NCI-H69 (cell line): ENCODE measurements at regions not wholly inside any gene's neighbourhood (a gene's known extent, or its start where the extent isn't known, plus 50 kb on each side); places are given as distances from the start of the nearest gene placed in this dataset.

ENCODE experiments used
- DNase-seq: peaks from one replicate; lab custom pipeline; 2025; lab: John Stamatoyannopoulos, UW

GRCh38 chr6:91538622-91539021, 951.8 kb upstream of the MAP3K7 start:
- peak; percentile 76 for DNase-seq

DNA sequence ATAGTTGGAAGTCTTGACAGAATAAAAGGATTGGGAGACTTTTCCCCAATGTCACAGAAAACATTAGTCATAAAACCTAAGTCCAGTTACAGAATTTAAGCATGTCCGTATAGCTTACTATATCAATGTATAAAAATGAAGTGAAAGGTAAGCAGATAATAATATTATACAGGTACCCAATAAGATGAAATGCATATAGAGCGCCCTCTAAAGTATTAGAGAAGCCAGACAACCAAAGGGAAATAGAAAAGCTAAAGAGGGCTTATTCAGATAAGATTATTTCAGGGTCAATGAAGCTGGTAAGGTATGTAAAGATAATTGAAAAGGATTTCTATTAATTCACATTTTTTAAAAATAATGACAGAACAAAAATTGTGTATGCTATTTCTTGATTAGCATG, 947.7 kb upstream of the MAP3K7 start:
- DNase-seq, result peak; percentile 22

GRCh38 chr6:91523511-91523910, 936.6 kb upstream of the MAP3K7 start:
- DNase-seq, result no peak

- DNase-seq, result no peak
Observed at GRCh38 chr6:91521999-91522398, 935.1 kb upstream of the MAP3K7 start.

GRCh38 chr6:91509711-91510110, 922.8 kb upstream of the MAP3K7 start:
- no peak for DNase-seq

GRCh38 chr6:91509039-91509438, 922.2 kb upstream of the MAP3K7 start:
- no peak for DNase-seq

DNA sequence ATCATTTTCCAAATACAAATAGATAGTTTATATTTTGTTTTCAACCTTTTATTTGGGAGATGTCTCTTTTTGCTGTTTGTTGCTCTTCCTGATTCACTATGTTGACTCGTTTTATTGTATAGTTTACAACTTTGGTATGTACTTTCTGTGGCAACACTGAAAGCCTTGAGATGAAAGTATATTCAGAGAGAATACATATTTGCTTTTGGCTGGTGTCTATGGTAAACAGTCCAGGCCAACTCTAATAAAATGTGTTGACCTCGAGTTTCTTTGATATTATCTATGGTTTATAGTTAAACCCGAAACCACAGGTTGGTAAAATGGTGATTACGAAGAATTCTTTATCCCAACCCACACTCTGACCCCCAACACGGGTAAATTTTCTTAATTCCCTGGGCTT, 919.6 kb upstream of the MAP3K7 start:
- no peak for DNase-seq

- DNase-seq, result no peak
Observed at GRCh38 chr6:91505199-91505598, 918.3 kb upstream of the MAP3K7 start.

DNA sequence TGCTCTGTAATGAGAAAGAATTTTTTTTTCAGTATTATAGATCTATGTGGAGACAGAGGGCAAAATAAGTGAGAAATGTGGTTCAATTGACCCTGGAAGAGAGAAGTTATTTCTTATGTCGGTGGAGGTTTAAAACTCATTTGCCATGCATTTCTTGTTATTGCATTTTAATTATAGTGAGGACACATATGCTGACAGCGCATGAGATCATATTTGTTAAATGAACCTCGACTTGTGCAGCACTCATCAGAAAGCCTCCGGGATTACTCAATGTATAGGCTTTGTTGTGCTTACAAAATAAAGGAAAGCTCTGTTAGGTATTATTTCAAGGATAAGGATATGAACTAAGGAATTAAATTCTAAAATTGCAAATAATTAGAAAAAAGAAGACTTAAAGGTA, 915.1 kb upstream of the MAP3K7 start:
- DNase-seq, result peak; percentile 68

DNA sequence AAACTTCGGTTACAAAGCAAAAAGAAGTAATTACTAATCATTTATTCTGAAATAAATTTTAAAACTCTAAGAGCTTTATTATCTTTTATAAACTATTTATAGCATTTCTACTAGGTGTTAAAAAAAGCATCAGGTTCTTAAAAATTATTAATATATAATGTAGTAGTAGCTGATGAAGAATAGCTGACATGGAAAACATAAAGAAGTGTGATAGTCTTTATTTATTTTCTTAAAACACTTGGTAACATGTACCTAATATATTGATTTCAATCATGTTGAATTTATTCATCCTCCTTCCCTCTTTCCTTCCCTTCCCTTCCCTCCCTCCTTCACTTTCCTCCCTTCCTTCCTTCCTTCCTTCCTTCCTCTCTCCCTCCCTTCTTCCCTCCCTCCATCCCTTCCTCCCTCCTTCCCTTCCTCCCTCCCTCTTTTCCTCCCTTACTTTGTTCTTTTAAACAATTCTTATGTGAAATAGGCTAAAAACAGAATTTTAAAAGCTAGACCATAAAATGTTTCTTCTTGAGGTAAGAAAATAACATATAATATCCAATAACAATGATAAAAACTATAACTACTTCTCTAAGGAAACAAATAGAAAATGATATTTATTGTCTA, 913.9 kb upstream of the MAP3K7 start:
- no peak for DNase-seq

DNA sequence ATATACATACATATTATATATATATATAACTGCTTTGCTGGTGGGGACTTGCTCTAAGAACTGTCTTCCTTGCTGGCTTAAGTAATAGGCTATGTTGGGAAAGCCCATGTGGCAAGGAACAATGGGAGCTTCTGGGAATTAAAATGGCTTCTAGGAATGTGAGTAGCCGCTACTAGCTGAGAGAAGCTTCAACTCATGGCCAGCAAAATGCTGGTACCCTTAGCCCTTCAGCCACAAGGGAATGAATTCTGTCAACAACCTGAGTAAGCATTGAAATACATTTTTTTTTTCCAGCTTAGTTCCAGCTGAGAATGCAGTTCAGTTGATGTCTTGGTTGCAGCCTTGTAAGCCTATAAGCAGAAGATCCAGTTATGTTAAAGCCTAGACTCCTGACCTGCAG, 911.7 kb upstream of the MAP3K7 start:
- no peak for DNase-seq

GRCh38 chr6:91497770-91498169, 910.9 kb upstream of the MAP3K7 start:
- DNase-seq, result no peak

DNA sequence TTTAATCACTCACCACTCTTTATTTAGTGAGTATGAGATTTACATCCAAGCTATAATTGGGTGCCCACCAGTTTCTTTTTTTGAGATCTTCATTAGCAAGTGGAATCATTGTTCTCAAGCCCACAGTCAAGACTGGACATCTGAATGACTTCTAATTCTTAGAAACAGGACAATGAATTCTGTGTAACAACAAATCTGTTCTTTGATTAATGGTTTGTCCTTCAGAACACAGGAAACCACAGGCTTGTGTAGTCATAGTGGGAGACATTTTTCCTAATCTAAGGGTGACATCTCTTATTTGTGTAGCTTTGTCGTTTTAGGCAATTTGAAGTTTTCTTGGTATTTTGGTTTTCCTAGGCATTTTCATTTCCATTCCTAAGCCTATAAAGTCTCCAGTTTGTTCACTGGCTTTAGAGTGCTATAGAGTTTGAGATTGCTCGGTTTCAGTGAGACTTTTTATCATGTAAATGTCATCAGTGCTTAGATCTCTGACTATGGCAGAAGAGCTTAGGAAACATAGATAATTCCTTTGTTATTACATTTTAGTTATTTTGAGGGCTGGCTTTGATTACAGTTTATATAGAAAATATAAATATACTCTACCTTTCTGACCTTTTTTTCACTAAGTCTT, 903.9 kb upstream of the MAP3K7 start:
- no peak for DNase-seq

DNA sequence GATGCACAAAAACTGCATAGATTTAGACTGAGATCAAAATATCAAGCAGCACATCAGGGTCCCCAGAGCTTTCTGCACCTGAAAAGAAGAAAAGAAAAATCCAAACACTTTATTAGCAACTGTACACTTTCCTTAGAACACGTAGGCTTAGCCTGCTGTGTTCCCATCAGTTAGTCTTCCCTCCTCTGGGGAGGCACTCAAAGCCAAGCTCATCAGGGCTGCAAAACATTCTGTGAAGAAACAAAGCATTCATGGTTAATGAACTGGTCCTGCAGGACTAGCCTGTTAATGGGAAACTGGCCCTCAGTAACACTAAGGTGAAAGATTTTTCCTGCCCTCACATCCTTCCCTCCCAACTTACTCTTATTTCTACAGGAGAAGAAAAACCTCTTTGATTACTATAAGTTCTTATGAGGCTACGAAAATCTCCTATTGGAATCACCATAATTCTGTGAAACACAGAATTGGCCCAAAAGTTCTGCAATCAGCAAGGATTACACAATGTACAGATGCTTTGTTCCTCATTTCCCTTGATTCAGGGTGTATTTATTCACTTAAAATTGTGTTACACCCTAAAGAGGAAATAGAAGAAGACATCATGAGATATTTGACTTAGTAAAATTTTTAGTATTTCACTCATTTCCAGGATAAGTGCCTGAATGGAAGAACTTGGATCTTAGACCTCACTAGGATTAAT, 901.0 kb upstream of the MAP3K7 start:
- peak; percentile 8 for DNase-seq

DNA sequence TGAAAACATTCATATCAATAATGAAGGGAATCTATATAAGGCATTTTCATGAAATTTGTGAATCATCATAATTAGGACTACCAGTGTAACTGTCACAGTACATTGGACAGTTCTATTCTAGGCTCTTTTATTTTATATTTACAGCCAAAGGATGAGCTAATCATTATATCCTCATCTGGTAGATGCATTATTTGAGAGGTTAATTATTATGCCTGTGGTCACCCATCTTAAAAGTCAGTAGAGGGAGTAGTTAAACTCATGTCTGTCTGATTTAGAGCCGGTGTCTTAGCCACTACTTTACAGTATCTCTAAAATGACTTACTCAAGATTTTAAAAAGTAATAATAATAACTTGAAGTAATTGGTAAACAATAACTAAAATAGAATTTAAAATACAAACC, 899.3 kb upstream of the MAP3K7 start:
- DNase-seq, result no peak

DNA sequence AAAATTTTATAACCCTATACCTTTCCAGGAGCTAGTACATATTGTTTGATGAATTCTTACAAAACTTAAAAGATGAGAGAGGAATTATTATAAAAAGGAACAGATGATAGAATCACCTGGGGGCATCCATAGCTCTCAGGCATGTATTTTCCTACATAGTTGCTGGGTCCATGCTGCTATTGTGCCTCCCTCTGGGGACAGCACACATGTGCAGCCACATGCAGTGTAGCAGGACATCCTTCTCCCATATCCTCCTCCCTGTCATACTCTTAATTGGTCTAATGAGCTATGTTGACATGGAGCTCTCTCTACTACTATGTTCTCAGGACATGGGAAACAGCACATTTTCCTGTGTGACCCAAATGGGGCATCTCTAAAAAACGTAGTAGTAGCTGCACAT, 898.2 kb upstream of the MAP3K7 start:
- DNase-seq, result peak; percentile 51

DNA sequence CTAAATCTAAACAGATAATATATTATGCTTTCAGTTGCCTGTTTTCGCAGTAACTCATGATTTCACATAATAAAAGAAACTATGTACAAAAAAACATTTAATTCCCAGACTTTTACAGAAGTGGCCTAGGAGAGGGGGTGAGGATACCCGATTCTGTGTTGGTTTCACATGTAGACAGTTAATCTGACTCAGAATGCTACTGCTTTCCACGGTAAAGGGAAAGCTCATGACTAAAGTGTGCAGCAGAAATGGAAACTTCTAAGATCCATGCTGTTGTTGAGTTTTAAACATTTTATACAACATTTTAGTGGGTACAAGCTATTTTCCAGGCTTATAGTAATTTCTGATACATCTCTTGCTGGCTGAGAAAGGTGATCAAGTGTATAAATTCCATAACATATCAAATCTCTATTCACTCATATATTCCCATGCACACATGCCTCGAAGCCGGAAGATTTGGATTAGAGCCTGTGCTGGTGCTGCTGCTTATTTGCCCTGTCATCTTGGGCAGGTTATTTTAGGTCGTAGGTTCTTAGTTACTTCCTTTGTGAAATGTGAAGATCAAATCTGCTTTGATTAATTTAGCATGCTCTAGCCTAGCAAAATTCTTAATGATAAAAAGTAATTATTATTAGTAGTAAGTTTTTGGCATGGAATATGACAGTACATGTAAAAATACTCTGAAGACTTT, 896.7 kb upstream of the MAP3K7 start:
- no peak for DNase-seq

DNA sequence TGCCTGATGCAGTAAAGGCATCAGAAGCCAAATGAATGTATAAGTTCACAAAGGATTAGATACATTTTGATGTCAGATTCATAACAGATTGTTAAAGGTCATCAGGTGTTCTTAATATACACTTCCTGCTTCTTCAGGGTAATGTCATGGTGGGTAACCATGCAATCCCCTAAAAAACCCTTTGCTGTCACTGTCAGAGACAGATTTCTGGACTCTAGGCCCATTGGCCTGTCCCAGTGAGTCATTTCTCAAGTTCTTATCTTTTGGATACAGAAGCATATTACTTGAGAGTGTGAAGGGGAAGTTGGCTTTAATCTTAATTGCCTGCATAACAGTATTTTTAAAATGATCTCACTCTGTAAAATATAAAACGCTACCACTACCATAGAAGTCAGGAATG, 895.6 kb upstream of the MAP3K7 start:
- DNase-seq, result no peak

- peak; percentile 74 for DNase-seq
Observed at GRCh38 chr6:91480402-91480801, 893.5 kb upstream of the MAP3K7 start.

DNA sequence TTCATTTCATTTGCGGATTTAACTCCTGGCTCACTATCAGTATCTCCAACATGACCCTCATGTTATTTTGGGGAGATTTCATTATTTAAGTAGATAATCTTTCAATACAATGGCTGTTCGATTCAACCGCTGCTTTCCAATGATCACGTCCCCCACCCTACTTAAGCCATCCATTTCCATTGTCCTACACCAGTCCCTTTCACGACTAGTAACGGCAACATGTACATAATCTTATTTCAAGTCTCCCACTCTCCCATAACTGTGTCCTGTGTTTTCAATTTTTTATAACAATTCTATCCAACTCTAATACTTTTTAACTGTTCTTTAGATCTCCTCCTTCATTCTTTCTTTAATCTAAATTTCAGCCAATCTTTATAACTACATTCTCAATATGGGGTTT, 890.8 kb upstream of the MAP3K7 start:
- no peak for DNase-seq

DNA sequence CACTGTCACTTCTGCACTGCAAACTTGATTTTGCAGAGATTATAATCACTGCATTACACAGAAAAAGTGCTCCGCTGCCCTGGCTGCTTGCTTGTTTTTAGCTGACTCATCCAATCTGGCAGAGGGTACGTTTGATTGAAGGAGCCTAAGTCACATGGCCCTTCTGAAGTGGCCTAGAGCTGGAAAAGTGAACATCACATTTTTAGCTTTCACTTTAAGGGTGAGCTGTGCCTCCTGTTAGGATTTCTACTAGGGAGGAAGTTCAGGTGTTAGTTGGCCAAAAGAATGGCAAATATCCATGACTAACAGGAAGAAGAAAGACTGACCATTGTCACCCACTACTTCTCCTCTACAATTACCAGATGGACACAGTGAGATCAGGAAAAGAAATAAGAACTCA, 889.1 kb upstream of the MAP3K7 start:
- peak; percentile 63 for DNase-seq

- DNase-seq, result no peak
Observed at GRCh38 chr6:91465393-91465792, 878.5 kb upstream of the MAP3K7 start.

GRCh38 chr6:91464718-91465117, 877.8 kb upstream of the MAP3K7 start:
- no peak for DNase-seq
